A673 (cell line): ENCODE measurements at regions not wholly inside any gene's neighbourhood (a gene's known extent, or its start where the extent isn't known, plus 50 kb on each side); places are given as distances from the start of the nearest gene placed in this dataset.

Source experiments
- BruUV-seq: library from RNA; stranded (reverse); fragments of 400-500 nt; replicated peaks from 2 replicates; lab custom pipeline; 2021; lab: Mats Ljungman, UMichigan
- CTCF ChIA-PET: fragments of 300-600 bp; sonication (Branson Sonifier 250); formaldehyde crosslinking; loops from one replicate; lab custom pipeline; 2022; ENCODE audit warnings: antibody characterized with exemption; lab: Charles Lee
- POLR2A ChIA-PET: fragments of 300-600 bp; sonication (Branson Sonifier 250); formaldehyde crosslinking; loops from one replicate; lab custom pipeline; 2022; ENCODE audit warnings: antibody characterized with exemption; ENCODE audit not compliant: low non-redundant PET; lab: Charles Lee
- DNase-seq: peaks from one replicate; pipeline ENCODE4 v3.0.0-alpha.2; 2015; ENCODE audit warnings: low spot score
- H3K27ac ChIP-seq: fragments of 200-600 bp; sonication (generic); 2 replicates; pipeline ENCODE4 v1.5.1; 2016; ENCODE audit warnings: mixed run types, low read depth, mild to moderate bottlenecking, mixed read lengths, antibody characterized with exemption, low read length; ENCODE audit not compliant: poor library complexity, severe bottlenecking
- H3K27me3 ChIP-seq: fragments of 200-600 bp; sonication (generic); replicated peaks from 2 replicates; pipeline ENCODE4 v1.6.1; 2017; ENCODE audit warnings: mixed run types, low read depth, mild to moderate bottlenecking, mixed read lengths, antibody characterized with exemption, low read length; ENCODE audit not compliant: insufficient read depth, poor library complexity
- H3K36me3 ChIP-seq: fragments of 200-600 bp; sonication (generic); 2 replicates; pipeline ENCODE4 v1.6.1; 2016; ENCODE audit warnings: mixed run types, mild to moderate bottlenecking, mixed read lengths, antibody characterized with exemption, low read length; ENCODE audit not compliant: insufficient read depth, poor library complexity, severe bottlenecking
- H3K4me1 ChIP-seq: fragments of 200-600 bp; sonication (generic); 2 replicates; pipeline ENCODE4 v1.6.1; 2017; ENCODE audit warnings: mixed run types, mild to moderate bottlenecking, mixed read lengths, antibody characterized with exemption, low read length; ENCODE audit not compliant: insufficient read depth, poor library complexity, severe bottlenecking
- H3K4me3 ChIP-seq: fragments of 200-600 bp; sonication (generic); 2 replicates; pipeline ENCODE4 v1.5.1; 2016; ENCODE audit warnings: low read depth, mixed run types, mild to moderate bottlenecking, mixed read lengths, low read length; ENCODE audit not compliant: poor library complexity, severe bottlenecking
- H3K9me3 ChIP-seq: fragments of 200-600 bp; sonication (generic); 2 replicates; pipeline ENCODE4 v1.6.1; 2016; ENCODE audit warnings: mixed run types, low read depth, mild to moderate bottlenecking, mixed read lengths, antibody characterized with exemption, low read length; ENCODE audit not compliant: poor library complexity, severe bottlenecking
- CTCF ChIP-seq: fragments of 300-800, 200-600 bp; sonication (generic); conservative IDR thresholded peaks from 2 replicates; pipeline ENCODE4 v1.5.1; 2017; ENCODE audit warnings: low read depth, mild to moderate bottlenecking, antibody characterized with exemption, low read length, moderate library complexity, mixed read lengths
- EZH2 ChIP-seq: fragments of 200-600 bp; sonication (generic); IDR thresholded peaks from 2 replicates; pipeline ENCODE4 v1.6.1; 2017; ENCODE audit warnings: borderline replicate concordance, low read depth, mild to moderate bottlenecking, mixed read lengths, antibody characterized with exemption, low read length; ENCODE audit not compliant: poor library complexity, severe bottlenecking
- intact Hi-C: fragments of 100-400 bp; cut with micrococcal nuclease; formaldehyde crosslinking; loops from one replicate; pipeline ENCODE4 v1.10.0; 2022; ENCODE audit not compliant: unreplicated experiment

- Histone ChIP-seq H3K36me3 (no peaks in the 10 kb centered on the region), H3K4me1 (peaks cover 27% of the 10 kb centered on the region), H3K27ac (no peak overlapping the region), H3K27me3 (no peaks in the 10 kb centered on the region), H3K9me3 (no peaks in the 10 kb centered on the region), H3K4me3 (no peak overlapping the region)
- ChIA-PET CTCF (no interaction called here), POLR2A (interaction anchor here (0.6 kb wide), 1 partner anchor 479 kb away, joined by 3 read pairs; no protein-coding TSS in a partner anchor)
- no peak for DNase-seq
- BruUV-seq, result no TSS peak
- TF ChIP-seq CTCF (no peak), EZH2 (no peak)
- intact Hi-C loops, result no loop called here
These were observed 83.4 kb downstream of the RPLP1 start for GRCh38 chr15:69535998-69536397.

DNA sequence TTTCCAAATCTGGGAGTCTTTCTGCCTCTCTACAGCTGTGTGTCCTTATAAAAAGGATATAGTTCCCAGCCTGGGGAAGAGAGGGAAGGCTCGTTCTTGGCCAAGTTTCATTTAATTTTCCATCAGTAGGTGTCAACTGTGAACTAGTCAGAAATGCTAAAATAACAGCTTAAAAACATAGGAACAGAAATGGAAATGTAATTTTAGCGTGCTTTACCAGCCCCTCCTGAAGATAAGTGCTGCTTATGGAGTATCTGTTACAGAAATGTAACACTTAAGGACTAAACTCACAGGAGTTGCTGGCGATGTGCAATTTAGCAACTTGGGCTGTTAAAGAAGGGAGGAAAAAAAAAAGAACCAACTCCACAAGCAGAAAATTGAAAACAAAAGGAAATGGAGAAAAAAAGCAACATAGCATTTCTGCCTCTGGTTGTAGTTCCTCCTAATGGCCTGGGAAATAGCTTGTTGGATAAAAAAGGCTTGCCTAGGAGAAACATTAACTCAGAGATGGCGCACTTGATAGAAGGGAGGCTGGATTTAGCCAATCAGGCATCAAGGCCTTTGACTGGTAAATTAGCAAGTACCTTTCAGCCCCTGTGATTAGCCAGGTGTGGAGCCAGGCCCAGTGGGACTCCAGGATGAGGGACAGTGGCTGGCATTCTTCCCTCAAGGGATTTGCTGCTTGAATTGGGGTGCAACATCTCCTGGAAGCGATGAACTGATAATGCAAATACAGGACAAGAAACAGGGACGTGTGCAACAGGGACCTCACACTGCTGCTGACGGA is 84.3 kb downstream of the RPLP1 start:
- Histone ChIP-seq H3K27ac (no peak overlapping the region), H3K36me3 (no peaks in the 10 kb centered on the region), H3K9me3 (no peaks in the 10 kb centered on the region), H3K27me3 (no peaks in the 10 kb centered on the region), H3K4me1 (peaks cover 19% of the 10 kb centered on the region), H3K4me3 (no peak overlapping the region)
- ChIA-PET CTCF (no interaction called here), POLR2A (interaction anchor here (0.6 kb wide), 1 partner anchor 478 kb away, joined by 3 read pairs; no protein-coding TSS in a partner anchor)
- intact Hi-C loops, result no loop called here
- TF ChIP-seq EZH2 (no peak), CTCF (no peak)
- no peak for DNase-seq
- BruUV-seq, result no TSS peak

- Histone ChIP-seq H3K4me3 (no peak overlapping the region), H3K36me3 (no peaks in the 10 kb centered on the region), H3K27me3 (no peaks in the 10 kb centered on the region), H3K4me1 (peaks cover 9% of the 10 kb centered on the region), H3K27ac (no peak overlapping the region), H3K9me3 (no peaks in the 10 kb centered on the region)
- CTCF ChIA-PET, result no interaction called here
- intact Hi-C loops, result no loop called here
- BruUV-seq, result no TSS peak
- POLR2A ChIA-PET, result no interaction called here
- DNase-seq, result no peak
- TF ChIP-seq EZH2 (no peak), CTCF (no peak)
These were observed 85.3 kb downstream of the RPLP1 start for GRCh38 chr15:69537901-69538300.
